Putamen (tissue), 1 donor: ENCODE measurements at regions not wholly inside any gene's neighbourhood (a gene's known extent, or its start where the extent isn't known, plus 50 kb on each side); places are given as distances from the start of the nearest gene placed in this dataset.
"Not testable (repeated sequence)": the region's sequence is repeated elsewhere in the genome, so short reads cannot be mapped to it uniquely, and the experiment has no call there.

Experiments
- DNase-seq: peaks from one replicate; pipeline ENCODE4 v3.0.0-alpha.2; 2016; ENCODE audit warnings: low spot score

- no peak for DNase-seq
These were observed 192.2 kb upstream of the SVIL start for GRCh38 chr10:29826801-29827450.

- no peak for DNase-seq
These were observed 191.4 kb upstream of the SVIL start for GRCh38 chr10:29826221-29826620.

- DNase-seq: no peak
These were observed 188.8 kb upstream of the SVIL start for GRCh38 chr10:29823553-29824080.

GRCh38 chr10:29820890-29821461 lies 186.2 kb upstream of the SVIL start:
- DNase-seq: no peak

GRCh38 chr10:29816801-29817558 lies 182.2 kb upstream of the SVIL start:
- peak; percentile 58 for DNase-seq

GRCh38 chr10:29815572-29815971 lies 180.8 kb upstream of the SVIL start:
- no peak for DNase-seq

- peak; percentile 28 for DNase-seq
These were observed 177.1 kb upstream of the SVIL start for GRCh38 chr10:29811751-29812427.

GRCh38 chr10:29810816-29811215 lies 176.0 kb upstream of the SVIL start:
- DNase-seq: no peak

GRCh38 chr10:29810231-29810630 lies 175.5 kb upstream of the SVIL start:
- not testable (repeated sequence) for DNase-seq

- DNase-seq: no peak
These were observed 174.6 kb upstream of the SVIL start for GRCh38 chr10:29809383-29809782.

GRCh38 chr10:29807163-29807806 lies 172.5 kb upstream of the SVIL start:
- no peak for DNase-seq

- no peak for DNase-seq
These were observed 171.6 kb upstream of the SVIL start for GRCh38 chr10:29806350-29806788.

- DNase-seq: no peak
These were observed 170.5 kb upstream of the SVIL start for GRCh38 chr10:29805134-29805723.

- peak; percentile 56 for DNase-seq
These were observed 169.5 kb upstream of the SVIL start for GRCh38 chr10:29804025-29804852.

- DNase-seq: no peak
These were observed 167.4 kb upstream of the SVIL start for GRCh38 chr10:29802171-29802570.

- DNase-seq: no peak
These were observed 164.3 kb upstream of the SVIL start for GRCh38 chr10:29798921-29799690.

GRCh38 chr10:29797616-29798015 lies 162.8 kb upstream of the SVIL start:
- no peak for DNase-seq

- DNase-seq: no peak
These were observed 161.1 kb upstream of the SVIL start for GRCh38 chr10:29795850-29796249.

GRCh38 chr10:29794776-29795611 lies 160.2 kb upstream of the SVIL start:
- DNase-seq: no peak
